HUES48 (cell line): ENCODE measurements at regions not wholly inside any gene's neighbourhood (a gene's known extent, or its start where the extent isn't known, plus 50 kb on each side); places are given as distances from the start of the nearest gene placed in this dataset.
A peak's percentile ranks its signal among the peaks of the same experiment; 100 is the strongest.
"Not testable (repeated sequence)": the region's sequence is repeated elsewhere in the genome, so short reads cannot be mapped to it uniquely, and the experiment has no call there.

Experiments used
- H3K27ac ChIP-seq: one replicate; pipeline ENCODE4 v1.7.0; 2013; ENCODE audit warnings: low read depth, low read length, inconsistent platforms
- H3K27me3 ChIP-seq: 2 replicates; pipeline ENCODE4 v1.6.1; 2013; ENCODE audit warnings: mild to moderate bottlenecking, low read length; ENCODE audit not compliant: control insufficient read depth, insufficient read depth
- H3K36me3 ChIP-seq: 2 replicates; pipeline ENCODE4 v1.6.1; 2013; ENCODE audit warnings: low read length; ENCODE audit not compliant: control insufficient read depth, insufficient read depth
- H3K4me1 ChIP-seq: 2 replicates; pipeline ENCODE4 v1.6.1; 2013; ENCODE audit warnings: mild to moderate bottlenecking, low read length; ENCODE audit not compliant: control insufficient read depth, insufficient read depth
- H3K4me3 ChIP-seq: 2 replicates; pipeline ENCODE4 v1.5.1; 2013; ENCODE audit warnings: mild to moderate bottlenecking, low read depth, low read length
- H3K9ac ChIP-seq: 2 replicates; pipeline ENCODE4 v1.6.1; 2013; ENCODE audit warnings: mild to moderate bottlenecking, low read depth, low read length, moderate library complexity
- H3K9me3 ChIP-seq: 2 replicates; pipeline ENCODE4 v1.6.1; 2013; ENCODE audit warnings: low read length; ENCODE audit not compliant: control insufficient read depth, insufficient read depth

- no peak overlapping the region for H3K4me3 ChIP-seq
- 0 out of 2 replicates have a peak, but pooled peaks cover 5% of the 10 kb centered on the region for H3K9me3 ChIP-seq
- no peaks in the 10 kb centered on the region for H3K27me3 ChIP-seq
- no peaks in the 10 kb centered on the region for H3K36me3 ChIP-seq
- no peaks in the 10 kb centered on the region for H3K4me1 ChIP-seq
- no peak overlapping the region for H3K9ac ChIP-seq
- H3K27ac ChIP-seq: no peak overlapping the region
These were observed 232.1 kb downstream of the FBXO4 start for GRCh38 chr5:42157215-42157614.

- Histone ChIP-seq H3K4me3 (no peak overlapping the region), H3K9ac (no peak overlapping the region), H3K4me1 (no peaks in the 10 kb centered on the region), H3K9me3 (no peaks in the 10 kb centered on the region), H3K27ac (no peak overlapping the region), H3K36me3 (no peaks in the 10 kb centered on the region), H3K27me3 (no peaks in the 10 kb centered on the region)
These were observed 238.0 kb downstream of the FBXO4 start for GRCh38 chr5:42163083-42163482.

- peaks cover 6% of the 10 kb centered on the region for H3K4me1 ChIP-seq
- H3K4me3 ChIP-seq: no peak overlapping the region
- H3K36me3 ChIP-seq: no peaks in the 10 kb centered on the region
- no peaks in the 10 kb centered on the region for H3K27me3 ChIP-seq
- no peaks in the 10 kb centered on the region for H3K9me3 ChIP-seq
- no peak overlapping the region for H3K9ac ChIP-seq
- no peak overlapping the region for H3K27ac ChIP-seq
These were observed 243.1 kb downstream of the FBXO4 start for GRCh38 chr5:42168091-42168670.

- H3K9me3 ChIP-seq: peaks cover 13% of the 10 kb centered on the region; the same call in 1 of the 2 replicates
- not testable (repeated sequence) for H3K27ac ChIP-seq, H3K9ac ChIP-seq, H3K4me3 ChIP-seq, H3K4me1 ChIP-seq, H3K27me3 ChIP-seq, H3K36me3 ChIP-seq
These were observed 247.1 kb upstream of the GHR start for GRCh38 chr5:42176118-42176517.

- H3K4me3 ChIP-seq, H3K27ac ChIP-seq, H3K9ac ChIP-seq, H3K27me3 ChIP-seq, H3K4me1 ChIP-seq, H3K36me3 ChIP-seq: not testable (repeated sequence)
- peaks cover 13% of the 10 kb centered on the region; the same call in 1 of the 2 replicates for H3K9me3 ChIP-seq
These were observed 243.4 kb upstream of the GHR start for GRCh38 chr5:42179843-42180242.

GRCh38 chr5:42216904-42217303 is 206.3 kb upstream of the GHR start:
- Histone ChIP-seq H3K36me3 (no peaks in the 10 kb centered on the region), H3K4me3 (no peak overlapping the region), H3K27me3 (no peaks in the 10 kb centered on the region), H3K4me1 (no peaks in the 10 kb centered on the region), H3K9ac (no peak overlapping the region), H3K9me3 (no peaks in the 10 kb centered on the region), H3K27ac (no peak overlapping the region)

GRCh38 chr5:42217791-42218190 is 205.4 kb upstream of the GHR start:
- no peaks in the 10 kb centered on the region for H3K27me3 ChIP-seq
- H3K4me1 ChIP-seq: no peaks in the 10 kb centered on the region
- no peaks in the 10 kb centered on the region for H3K9me3 ChIP-seq
- no peak overlapping the region for H3K27ac ChIP-seq
- no peak overlapping the region for H3K9ac ChIP-seq
- H3K36me3 ChIP-seq: no peaks in the 10 kb centered on the region
- no peak overlapping the region for H3K4me3 ChIP-seq

GRCh38 chr5:42225009-42225408 is 198.2 kb upstream of the GHR start:
- no peak overlapping the region for H3K4me3 ChIP-seq
- H3K9ac ChIP-seq: no peak overlapping the region
- H3K27me3 ChIP-seq: no peaks in the 10 kb centered on the region
- H3K9me3 ChIP-seq: no peaks in the 10 kb centered on the region
- H3K27ac ChIP-seq: peak overlapping the region; percentile 65
- peaks cover 27% of the 10 kb centered on the region for H3K4me1 ChIP-seq
- H3K36me3 ChIP-seq: no peaks in the 10 kb centered on the region

GRCh38 chr5:42228279-42228678 is 195.0 kb upstream of the GHR start:
- Histone ChIP-seq H3K9ac (no peak overlapping the region), H3K9me3 (no peaks in the 10 kb centered on the region), H3K4me1 (peaks cover 27% of the 10 kb centered on the region), H3K4me3 (no peak overlapping the region), H3K27ac (no peak overlapping the region), H3K36me3 (no peaks in the 10 kb centered on the region), H3K27me3 (no peaks in the 10 kb centered on the region)

GRCh38 chr5:42230839-42231238 is 192.4 kb upstream of the GHR start:
- Histone ChIP-seq H3K9ac (no peak overlapping the region), H3K9me3 (no peaks in the 10 kb centered on the region), H3K36me3 (no peaks in the 10 kb centered on the region), H3K27ac (no peak overlapping the region), H3K4me1 (peaks cover 10% of the 10 kb centered on the region), H3K27me3 (no peaks in the 10 kb centered on the region), H3K4me3 (no peak overlapping the region)

- Histone ChIP-seq H3K4me1 (no peaks in the 10 kb centered on the region), H3K4me3 (no peak overlapping the region), H3K9me3 (no peaks in the 10 kb centered on the region), H3K9ac (no peak overlapping the region), H3K27ac (no peak overlapping the region), H3K27me3 (no peaks in the 10 kb centered on the region), H3K36me3 (no peaks in the 10 kb centered on the region)
These were observed 188.0 kb upstream of the GHR start for GRCh38 chr5:42235241-42235640.

- H3K27ac ChIP-seq: no peak overlapping the region
- no peak overlapping the region for H3K4me3 ChIP-seq
- no peaks in the 10 kb centered on the region for H3K9me3 ChIP-seq
- no peaks in the 10 kb centered on the region for H3K27me3 ChIP-seq
- no peaks in the 10 kb centered on the region for H3K4me1 ChIP-seq
- no peak overlapping the region for H3K9ac ChIP-seq
- no peaks in the 10 kb centered on the region for H3K36me3 ChIP-seq
These were observed 187.4 kb upstream of the GHR start for GRCh38 chr5:42235837-42236236.
